ENCODE measurements at regions not wholly inside any gene's neighbourhood (a gene's known extent, or its start where the extent isn't known, plus 50 kb on each side); places are given as distances from the start of the nearest gene placed in this dataset.

DNA sequence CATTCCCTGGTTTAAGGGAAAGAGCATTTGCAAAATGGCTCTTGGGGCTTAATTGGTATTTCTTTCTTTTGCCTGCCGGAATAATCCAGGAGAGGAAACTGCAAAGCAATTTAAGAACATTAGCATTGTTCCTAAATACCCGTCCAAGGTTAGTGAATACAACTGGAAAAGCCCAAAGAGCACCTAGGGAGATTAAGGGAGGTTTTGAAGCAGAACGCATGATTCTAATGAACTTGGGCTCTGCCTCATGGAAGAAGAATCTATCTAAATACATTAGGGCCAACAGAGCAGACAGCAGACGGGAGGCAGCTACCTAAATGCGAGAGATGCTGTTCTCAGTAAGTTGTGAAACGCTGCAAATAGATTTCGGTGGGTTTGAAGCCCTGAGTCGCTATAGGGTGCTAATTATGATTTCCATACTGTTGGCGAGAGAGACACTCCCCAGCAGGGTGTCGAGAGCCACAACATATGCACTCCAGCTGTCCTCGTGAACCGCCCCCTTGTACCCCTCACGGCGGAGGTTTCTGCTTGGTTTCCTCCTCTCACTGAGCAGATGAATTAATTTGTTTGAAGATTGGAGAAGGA is 326.7 kb upstream of the CAMK1G start:
- TF ChIP-seq EP300 (IDR thresholded peaks at IDR 0.05; ENCODE audit: low read depth) = no peak
- TF ChIP-seq POLR2AphosphoS5 (IDR thresholded peaks at IDR 0.05) = no peak
- TF ChIP-seq, protein P1, sequence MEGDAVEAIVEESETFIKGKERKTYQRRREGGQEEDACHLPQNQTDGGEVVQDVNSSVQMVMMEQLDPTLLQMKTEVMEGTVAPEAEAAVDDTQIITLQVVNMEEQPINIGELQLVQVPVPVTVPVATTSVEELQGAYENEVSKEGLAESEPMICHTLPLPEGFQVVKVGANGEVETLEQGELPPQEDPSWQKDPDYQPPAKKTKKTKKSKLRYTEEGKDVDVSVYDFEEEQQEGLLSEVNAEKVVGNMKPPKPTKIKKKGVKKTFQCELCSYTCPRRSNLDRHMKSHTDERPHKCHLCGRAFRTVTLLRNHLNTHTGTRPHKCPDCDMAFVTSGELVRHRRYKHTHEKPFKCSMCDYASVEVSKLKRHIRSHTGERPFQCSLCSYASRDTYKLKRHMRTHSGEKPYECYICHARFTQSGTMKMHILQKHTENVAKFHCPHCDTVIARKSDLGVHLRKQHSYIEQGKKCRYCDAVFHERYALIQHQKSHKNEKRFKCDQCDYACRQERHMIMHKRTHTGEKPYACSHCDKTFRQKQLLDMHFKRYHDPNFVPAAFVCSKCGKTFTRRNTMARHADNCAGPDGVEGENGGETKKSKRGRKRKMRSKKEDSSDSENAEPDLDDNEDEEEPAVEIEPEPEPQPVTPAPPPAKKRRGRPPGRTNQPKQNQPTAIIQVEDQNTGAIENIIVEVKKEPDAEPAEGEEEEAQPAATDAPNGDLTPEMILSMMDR (IDR thresholded peaks at IDR 0.05) = no peak
- TF ChIP-seq POLR2A (IDR thresholded peaks at IDR 0.05) = no peak
